Bone marrow (tissue), 2 donors: ENCODE measurements at regions not wholly inside any gene's neighbourhood (a gene's known extent, or its start where the extent isn't known, plus 50 kb on each side); places are given as distances from the start of the nearest gene placed in this dataset.

ENCODE experiments used
- DNase-seq, 2 donors: peaks; one replicate each; lab custom pipeline; 2025; lab: John Stamatoyannopoulos, UW

- no peak for DNase-seq
Measured at GRCh38 chr12:116404247-116404646, 126.8 kb upstream of the MED13L start.

- DNase-seq, result no peak
Measured at GRCh38 chr12:116404913-116405611, 127.6 kb upstream of the MED13L start.

- peak; percentile 14 to 33 for DNase-seq
Measured at GRCh38 chr12:116406529-116406928, 129.0 kb upstream of the MED13L start.

- DNase-seq, result no peak
Measured at GRCh38 chr12:116408489-116409250, 131.2 kb upstream of the MED13L start.

GRCh38 chr12:116411977-116412376, 134.5 kb upstream of the MED13L start:
- DNase-seq, result no peak

GRCh38 chr12:116414891-116415290, 137.4 kb upstream of the MED13L start:
- no peak for DNase-seq

- no peak for DNase-seq
Measured at GRCh38 chr12:116415408-116416108, 138.1 kb upstream of the MED13L start.

GRCh38 chr12:116416166-116416565, 138.7 kb upstream of the MED13L start:
- DNase-seq, result no peak

GRCh38 chr12:116418551-116418950, 140.6 kb upstream of the MAP1LC3B2 start:
- no peak for DNase-seq

GRCh38 chr12:116420227-116420880, 138.8 kb upstream of the MAP1LC3B2 start:
- DNase-seq, result no peak

- DNase-seq, result no peak
Measured at GRCh38 chr12:116421785-116422538, 137.2 kb upstream of the MAP1LC3B2 start.

- no peak for DNase-seq
Measured at GRCh38 chr12:116423094-116423493, 136.1 kb upstream of the MAP1LC3B2 start.

GRCh38 chr12:116425256-116426193, 133.7 kb upstream of the MAP1LC3B2 start:
- no peak for DNase-seq

- DNase-seq, result no peak
Measured at GRCh38 chr12:116426391-116427136, 132.6 kb upstream of the MAP1LC3B2 start.

- no peak for DNase-seq
Measured at GRCh38 chr12:116427200-116427930, 131.8 kb upstream of the MAP1LC3B2 start.

GRCh38 chr12:116429826-116430360, 129.3 kb upstream of the MAP1LC3B2 start:
- no peak for DNase-seq

GRCh38 chr12:116430911-116431565, 128.1 kb upstream of the MAP1LC3B2 start:
- no peak for DNase-seq

GRCh38 chr12:116431677-116432300, 127.4 kb upstream of the MAP1LC3B2 start:
- DNase-seq, result no peak
